GM12873 (cell line): ENCODE measurements at regions not wholly inside any gene's neighbourhood (a gene's known extent, or its start where the extent isn't known, plus 50 kb on each side); places are given as distances from the start of the nearest gene placed in this dataset.

Source experiments
- TF ChIP-seq, protein P1 (sequence below): IDR thresholded peaks from 2 replicates; pipeline ENCODE4 v1.5.1; 2012; ENCODE audit warnings: low read depth, mild to moderate bottlenecking, moderate library complexity, low read length, control low read depth; ENCODE audit not compliant: insufficient read depth; ENCODE audit errors: missing control alignments

DNA sequence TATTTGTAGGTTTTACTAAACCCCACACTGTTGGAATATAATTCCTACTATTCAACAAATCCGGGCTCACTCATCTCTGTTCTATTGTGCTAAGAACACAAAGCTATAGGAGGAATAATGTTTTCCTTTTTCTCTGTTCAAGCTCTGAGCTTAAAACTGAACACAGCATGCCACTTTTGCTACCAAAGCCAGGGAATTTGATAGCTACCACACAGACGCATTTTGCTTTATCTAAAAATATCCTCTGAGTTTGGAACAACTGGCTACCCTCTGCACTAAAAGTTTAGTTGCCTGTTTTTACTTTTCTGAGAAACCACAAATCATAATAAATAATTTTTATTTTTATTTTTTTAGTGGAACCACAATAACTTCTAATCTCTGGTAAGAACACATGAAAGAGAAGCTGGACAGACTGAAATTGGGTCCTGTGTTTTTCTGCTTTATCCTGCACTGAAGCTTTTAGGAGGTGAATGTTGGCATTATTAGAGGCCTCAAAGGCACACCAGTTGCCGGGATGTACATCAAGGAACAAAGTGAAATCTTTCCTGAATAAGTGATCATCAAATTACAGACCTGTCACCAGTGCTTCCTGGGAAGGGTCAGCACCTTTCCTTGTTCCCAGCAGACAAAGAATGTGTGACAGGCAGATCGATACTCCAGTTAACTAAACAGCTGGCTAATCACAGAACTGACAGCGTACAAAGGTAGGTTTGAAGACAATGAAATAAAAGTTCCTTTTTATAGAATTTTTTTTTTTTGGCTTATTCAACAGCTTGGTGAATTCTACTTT, 523.2 kb upstream of the TENM4 start:
- TF ChIP-seq, protein P1, sequence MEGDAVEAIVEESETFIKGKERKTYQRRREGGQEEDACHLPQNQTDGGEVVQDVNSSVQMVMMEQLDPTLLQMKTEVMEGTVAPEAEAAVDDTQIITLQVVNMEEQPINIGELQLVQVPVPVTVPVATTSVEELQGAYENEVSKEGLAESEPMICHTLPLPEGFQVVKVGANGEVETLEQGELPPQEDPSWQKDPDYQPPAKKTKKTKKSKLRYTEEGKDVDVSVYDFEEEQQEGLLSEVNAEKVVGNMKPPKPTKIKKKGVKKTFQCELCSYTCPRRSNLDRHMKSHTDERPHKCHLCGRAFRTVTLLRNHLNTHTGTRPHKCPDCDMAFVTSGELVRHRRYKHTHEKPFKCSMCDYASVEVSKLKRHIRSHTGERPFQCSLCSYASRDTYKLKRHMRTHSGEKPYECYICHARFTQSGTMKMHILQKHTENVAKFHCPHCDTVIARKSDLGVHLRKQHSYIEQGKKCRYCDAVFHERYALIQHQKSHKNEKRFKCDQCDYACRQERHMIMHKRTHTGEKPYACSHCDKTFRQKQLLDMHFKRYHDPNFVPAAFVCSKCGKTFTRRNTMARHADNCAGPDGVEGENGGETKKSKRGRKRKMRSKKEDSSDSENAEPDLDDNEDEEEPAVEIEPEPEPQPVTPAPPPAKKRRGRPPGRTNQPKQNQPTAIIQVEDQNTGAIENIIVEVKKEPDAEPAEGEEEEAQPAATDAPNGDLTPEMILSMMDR = no peak

DNA sequence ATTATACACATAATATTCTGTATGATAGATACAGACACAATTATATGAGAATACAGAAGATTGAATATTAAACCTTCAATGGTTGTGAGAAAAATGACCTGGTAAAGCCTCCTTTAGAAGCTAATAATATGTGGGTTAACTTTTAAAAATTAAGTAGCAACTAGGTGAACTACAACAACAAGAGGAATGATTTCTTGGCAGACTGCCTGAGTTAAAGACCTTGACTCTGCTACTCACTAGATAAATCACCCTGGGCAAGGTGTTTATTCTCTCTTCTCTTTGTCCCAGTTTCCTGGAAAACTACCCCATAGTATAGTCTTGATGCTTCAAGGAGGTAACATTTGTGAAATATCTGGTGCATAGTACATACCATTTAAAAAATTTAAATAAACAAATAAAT, 519.6 kb upstream of the TENM4 start:
- TF ChIP-seq, protein P1 = no peak

DNA sequence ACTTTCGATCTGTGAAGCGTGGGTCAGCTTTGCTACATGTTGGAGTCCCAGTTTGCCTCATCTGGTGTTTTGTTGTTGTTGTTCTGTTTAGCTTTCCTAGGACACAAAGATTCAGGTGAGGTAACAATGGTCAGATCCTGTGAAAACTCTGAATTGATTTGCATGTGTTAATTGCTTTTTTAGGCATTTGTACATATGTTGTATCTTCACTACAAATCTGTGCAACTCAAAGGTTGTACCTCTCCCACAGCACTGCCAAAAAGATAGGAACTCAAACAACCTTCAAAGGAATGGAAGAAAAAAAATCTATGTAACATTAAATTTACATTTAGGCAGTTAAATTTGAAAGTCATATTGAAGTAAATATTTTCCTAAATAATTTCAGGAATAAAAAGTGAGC, 518.5 kb upstream of the TENM4 start:
- TF ChIP-seq, protein P1 = no peak

GRCh38 chr11:79957702-79958101, 516.9 kb upstream of the TENM4 start:
- TF ChIP-seq, protein P1 = no peak

GRCh38 chr11:79956061-79956460, 515.2 kb upstream of the TENM4 start:
- TF ChIP-seq, protein P1 = no peak

GRCh38 chr11:79953629-79954028, 512.8 kb upstream of the TENM4 start:
- TF ChIP-seq, protein P1 = no peak

DNA sequence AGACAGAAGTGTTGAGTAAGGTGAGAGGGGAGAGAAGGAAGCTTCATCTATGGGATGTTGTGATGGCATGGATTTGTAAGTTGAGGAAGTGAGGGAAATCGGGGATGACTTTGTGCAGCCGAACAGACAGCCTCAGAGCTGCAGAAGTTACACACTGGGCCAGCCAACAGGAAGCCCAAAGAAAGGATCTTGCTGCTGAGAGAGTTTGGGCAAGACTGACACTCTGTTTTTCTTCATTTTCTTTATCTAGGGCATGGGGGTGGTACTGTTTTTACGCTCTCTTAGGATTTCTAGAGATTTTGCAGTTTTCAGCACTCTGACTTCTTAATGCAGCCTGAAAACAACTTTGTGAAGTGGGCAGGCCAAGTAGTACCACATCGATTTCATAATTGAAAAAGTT, 509.9 kb upstream of the TENM4 start:
- TF ChIP-seq, protein P1 = no peak
